GM18909 (cell line): ENCODE measurements at regions not wholly inside any gene's neighbourhood (a gene's known extent, or its start where the extent isn't known, plus 50 kb on each side); places are given as distances from the start of the nearest gene placed in this dataset.

ENCODE experiments used
- ATAC-seq: cut with Tn5 transposase; IDR thresholded peaks from one replicate; pipeline ENCODE4 v1.9.1; 2021; ENCODE audit warnings: mild to moderate bottlenecking; ENCODE audit not compliant: unreplicated experiment, poor library complexity

DNA sequence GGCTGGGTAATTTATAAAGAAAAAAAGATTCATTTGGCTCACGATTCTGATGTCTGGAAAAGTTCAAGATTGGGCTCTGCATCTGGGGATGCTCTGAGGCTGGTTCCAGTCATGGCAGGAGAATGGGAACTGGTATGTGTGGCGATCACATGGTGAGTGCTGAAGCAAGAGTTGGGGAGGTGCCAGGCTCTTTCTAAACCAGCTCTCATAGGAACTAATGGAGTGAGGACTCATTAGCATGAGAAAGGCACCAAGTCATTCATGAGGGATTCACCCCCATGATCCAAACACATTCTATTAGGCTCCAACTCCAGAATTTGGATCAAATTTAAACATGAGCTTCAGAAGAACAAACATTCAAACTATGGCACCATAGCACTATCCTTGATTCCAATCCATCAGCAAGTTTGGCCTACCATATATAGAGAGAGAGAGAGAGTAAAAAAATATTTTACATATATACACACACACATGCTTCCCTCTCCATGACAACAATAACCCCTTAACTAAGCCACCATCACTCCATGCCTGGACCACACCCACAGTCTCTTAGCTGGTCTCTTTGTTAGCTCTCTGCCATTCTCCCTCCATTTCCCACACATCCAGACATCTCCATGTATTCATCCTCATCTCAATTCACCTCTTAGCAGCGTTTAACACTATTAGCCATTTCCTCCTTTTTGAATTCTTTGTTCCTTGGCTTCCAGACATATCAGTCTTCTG is 57.9 kb downstream of the NPY start:
- ATAC-seq: no peak

DNA sequence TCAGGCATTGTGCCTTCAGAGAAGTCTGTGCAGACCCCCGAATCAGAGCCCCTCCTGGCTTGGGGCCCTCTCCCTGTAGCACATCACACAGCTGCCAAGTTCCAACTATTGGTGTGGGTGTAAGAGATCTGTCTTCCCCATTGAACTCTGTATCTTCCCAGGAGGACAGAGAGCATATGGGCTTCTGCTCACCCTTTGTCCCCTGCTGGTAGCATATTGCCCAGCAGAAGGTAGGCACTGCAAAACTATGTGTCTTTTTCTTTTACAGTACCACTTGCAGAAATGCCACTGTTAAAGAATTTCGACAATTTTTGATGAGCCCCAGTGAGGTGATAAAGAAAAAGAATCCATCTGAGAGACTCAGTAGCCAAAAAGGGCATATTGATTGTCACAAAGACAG is 59.6 kb downstream of the NPY start:
- no peak for ATAC-seq

DNA sequence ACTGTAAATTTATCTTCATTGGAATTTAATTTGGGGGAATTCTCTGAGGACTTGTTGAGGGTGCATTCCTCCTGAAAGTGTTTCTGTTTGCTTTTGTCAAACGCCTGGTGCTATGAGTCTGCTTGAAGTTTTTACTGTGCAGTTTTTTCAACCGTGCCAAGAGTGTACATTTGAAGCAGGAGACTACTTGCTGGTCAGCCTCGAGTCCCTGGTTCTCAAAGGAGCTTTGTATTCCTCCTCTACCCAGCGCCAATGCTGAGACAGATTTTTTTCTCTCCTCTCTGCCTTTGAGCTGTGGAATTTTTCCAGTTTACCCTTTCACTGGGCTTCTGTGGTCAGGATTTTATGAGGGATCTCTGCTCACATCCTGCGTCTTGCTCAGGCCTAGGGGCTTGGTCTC is 62.1 kb downstream of the NPY start:
- ATAC-seq: no peak

DNA sequence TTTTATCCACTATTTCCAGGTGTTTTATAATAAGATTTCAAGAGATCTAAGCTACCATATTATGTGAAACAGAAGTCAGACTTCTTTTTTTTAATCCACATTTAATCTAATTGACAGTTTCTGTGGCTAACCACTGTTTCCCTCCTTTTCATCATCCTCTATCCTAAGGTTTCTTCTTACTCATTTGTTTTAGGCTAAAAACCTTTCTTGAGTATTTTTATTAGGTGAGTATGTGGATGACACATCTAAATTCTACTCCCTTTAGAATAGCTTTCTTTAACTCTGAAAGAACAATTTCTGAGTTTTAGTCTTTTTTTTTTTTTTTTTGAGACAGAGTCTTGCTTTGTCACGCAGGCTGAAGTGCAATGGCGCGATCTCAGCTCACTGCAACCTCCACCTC is 62.7 kb downstream of the NPY start:
- ATAC-seq: no peak

GRCh38 chr7:24349339-24349738 is 65.3 kb downstream of the NPY start:
- no peak for ATAC-seq

- ATAC-seq: no peak
Observed at GRCh38 chr7:24354456-24354855, 70.5 kb downstream of the NPY start.

- ATAC-seq: no peak
Observed at GRCh38 chr7:24356718-24357386, 72.9 kb downstream of the NPY start.

DNA sequence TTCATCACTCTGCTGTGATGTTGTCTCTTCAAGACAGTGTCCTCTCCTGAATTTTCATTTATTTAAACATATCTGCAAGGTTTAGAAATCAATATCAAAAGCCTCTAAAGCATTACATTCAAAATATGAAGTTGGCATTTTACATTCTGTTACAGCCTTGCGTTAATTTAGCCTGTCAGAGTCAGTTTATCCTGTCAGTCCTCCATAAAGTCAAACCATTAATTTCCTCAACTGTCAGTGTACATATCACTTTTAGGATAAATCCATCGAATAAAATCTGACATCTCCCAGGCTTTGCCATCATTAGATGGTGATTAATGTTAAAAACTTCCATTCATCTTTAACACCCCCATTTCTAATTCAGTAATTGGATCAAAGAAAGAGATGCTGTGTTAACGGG is 77.0 kb downstream of the NPY start:
- ATAC-seq: no peak

DNA sequence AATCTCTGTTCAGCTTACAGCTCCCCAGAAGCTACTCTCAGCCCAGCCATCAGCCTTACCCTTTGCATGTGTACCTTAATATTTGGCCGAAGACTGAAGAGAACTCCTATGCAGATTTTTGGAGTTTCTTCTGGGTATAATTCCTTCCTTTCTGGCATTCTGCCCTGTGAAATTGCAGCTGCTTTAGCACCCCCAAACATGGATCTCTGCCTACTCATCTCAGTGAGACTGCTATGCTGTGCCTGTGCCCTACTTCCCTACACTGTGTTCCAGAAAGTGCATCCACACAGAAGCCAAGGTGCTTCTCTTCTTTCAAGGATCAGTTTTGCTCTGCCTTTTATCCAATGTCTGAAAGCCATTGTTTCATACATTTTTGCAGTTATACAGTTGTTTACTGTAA is 81.6 kb downstream of the NPY start:
- no peak for ATAC-seq

DNA sequence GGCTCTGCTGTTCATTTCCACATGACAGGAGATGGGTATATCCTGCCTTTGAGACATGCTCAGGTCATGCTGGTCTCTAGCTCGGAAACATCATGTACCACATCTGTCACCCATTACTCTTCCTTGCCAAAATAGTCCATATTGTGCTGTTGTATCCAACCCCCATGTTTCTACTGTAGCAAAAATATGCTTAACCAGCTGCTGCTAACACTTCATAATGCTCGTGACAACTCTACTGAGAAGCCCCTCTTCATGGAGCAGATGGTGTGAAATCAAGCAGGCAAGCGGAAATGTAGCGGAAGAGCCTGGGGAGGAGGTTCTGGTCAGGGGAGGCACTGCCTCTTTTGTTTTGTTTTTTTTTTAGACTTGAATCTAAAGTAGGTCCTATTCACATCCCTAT is 82.9 kb downstream of the NPY start:
- no peak for ATAC-seq

DNA sequence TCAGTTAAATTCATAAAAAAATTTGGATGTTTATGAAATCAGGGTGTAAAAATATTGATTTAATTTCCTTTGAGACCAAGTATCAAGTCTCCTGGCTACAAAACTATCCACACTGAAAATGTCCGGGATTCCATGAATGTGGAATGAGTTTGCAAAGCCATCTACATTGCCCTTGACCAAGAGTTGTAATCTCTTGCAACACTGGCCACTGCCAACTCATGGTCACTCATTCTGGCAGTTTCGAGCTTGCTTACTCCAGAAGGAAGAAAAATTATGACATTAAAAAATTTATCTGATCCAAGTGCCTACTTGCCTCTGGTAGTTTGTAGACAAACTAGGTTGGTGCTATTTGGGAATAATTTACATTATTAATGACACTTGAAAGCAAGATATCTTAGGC is 84.2 kb downstream of the NPY start:
- ATAC-seq: no peak

GRCh38 chr7:24370541-24370940 is 86.6 kb downstream of the NPY start:
- ATAC-seq: no peak

DNA sequence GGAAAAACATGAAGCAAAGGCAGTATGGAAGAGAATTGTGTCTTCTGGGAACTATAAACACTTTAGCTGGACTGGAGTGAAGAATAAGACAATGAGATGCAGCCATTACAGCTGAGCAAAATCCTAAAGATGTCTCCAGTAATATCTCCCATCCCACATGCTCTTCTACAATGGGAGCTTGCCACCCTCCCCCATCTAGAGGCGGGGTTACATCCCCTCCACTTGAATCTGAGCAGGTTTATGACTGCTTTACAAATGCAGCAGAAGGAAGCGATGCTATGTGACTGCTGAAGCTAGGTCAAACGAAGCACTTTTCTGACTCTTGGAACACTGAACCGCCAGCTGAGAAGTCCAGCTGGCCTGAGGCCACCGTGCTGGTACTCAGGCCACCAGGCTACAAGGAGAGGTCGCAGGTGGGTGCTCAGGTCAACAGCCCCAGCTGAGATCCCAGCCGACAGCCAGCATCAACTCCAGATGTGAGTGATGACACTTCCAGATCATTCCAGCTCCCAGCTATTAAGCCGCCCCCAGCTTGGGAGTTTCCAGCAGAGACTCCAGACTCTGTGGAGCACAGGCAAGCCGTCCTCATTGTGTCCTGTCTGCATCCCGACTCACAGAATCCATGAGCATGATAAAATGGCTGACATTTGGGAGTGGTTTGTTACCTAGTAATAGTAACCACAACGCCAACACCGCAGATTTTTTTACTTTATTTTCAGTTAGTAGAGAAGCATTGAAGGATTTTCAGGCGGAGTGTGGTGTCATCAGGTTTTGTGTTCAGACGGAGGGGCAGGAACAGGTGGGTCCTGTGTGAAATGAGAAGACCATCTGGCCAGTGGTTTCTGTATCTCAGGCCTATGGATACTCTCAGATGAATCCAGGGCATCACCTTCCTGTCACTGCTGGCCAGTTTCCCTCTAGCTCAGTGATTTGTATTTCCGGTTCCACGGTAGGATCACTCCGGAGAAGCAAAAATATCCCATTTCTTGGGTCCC is 89.3 kb downstream of the NPY start:
- ATAC-seq: no peak

DNA sequence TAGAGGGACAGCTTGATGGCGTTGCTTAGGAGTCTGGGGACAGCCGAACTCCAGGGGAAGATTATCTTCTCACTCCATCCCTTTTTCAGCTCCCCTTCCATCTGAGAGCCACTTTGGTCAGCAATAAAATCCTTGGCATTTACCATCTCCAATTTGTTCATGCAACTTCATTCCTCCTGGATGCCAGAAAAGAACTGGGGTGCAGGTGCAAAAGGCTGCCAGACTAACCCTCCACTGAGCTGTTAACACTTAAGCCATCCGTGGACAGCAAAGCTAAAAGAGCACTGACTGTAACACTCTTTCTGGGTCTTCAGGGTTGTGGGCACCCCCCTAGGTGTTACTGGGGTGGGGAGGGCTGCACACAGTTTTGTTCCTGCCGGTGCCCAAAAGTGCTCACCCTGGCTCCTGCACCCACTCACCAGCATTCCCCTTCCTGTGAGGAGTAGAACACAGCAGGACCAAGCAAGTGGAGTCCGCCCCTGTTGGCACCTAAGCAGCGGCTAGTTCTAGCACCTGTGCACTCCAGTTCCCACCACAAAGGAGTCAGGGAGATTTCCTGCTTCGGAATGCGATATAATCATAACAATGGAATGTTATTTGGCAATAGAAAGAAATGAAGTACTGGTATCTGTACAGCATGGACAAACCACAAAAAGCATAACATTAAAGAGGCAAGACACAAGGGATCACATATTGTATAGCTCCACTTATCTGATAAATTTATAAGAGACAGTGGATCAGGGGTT is 95.1 kb downstream of the NPY start:
- ATAC-seq: no peak

DNA sequence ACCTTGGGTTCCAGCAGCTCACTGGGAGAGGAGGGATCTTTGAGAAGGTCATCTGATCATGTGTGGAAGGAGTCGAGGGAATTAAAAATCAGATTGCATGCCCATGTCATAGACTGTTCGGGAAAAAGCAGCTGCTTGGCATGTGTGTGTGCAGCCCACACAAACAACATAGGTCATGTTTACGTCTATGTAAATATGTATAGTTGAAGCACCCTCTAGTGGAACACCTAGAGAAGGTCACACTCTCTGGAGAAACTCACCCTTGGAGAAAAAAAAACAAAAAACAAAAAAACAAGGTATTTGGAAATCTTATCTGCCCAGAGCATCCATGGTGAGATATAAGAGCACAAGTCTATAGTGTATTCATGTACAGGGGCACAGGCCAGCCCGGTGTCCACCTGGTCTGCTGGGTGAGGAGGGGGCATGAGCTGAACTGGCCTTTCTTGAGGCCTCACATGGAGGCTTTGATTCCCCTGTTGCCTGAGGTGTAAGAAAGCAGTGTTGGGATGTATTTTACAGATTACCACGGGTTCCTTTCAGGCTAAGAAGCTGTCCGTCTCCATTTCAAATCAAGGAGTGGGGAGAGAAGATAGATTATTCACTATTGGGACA is 98.0 kb downstream of the NPY start:
- ATAC-seq: peak; percentile 68

DNA sequence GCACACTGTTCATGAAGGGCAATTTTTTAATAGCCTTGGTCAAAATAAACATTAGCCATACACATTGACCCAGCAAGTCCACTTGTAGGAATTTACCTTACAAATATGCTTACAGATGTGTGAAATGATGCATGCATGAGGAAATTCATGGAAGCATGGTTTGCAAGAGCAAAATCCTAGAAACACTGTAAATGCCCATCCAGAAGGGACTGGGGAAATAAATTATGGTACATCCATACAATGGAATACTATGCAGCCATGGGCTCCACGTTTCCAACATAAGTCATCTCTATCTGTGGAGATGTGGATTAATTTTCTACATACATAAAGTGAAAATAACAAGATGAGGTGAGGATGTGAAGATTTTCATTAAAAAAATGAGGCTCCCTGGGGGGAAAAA is 99.1 kb downstream of the NPY start:
- ATAC-seq: no peak

DNA sequence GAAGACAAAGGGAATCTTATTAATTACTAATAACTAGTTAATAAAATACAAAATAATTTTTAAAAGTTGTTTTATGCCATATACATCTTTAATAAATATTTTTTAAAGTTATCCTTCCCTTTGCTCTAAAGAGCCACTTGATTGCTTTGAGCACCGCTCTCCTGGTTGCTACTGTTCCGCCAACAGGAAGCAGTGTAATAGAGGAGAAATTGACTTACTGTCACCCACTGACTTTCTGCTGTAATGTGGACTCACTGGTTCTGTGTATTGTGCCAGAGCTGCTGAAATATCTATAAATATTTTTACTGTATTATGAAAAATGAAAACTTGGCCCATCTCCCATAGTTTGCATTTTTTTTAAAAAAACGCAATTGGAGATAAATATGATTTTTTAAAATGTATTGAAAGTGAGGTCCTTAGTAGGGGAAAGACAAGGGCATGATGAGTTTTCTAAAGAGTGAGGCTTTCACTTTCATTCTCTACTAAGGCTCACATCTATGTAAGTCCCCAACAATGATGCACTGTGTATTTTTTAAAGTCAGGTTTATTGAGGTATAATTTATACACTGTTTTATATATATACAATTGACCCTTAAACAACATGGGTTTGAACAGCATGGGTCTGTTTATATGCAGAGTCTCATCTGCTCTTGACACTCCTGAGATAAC is 100.5 kb downstream of the NPY start:
- peak; percentile 59 for ATAC-seq

DNA sequence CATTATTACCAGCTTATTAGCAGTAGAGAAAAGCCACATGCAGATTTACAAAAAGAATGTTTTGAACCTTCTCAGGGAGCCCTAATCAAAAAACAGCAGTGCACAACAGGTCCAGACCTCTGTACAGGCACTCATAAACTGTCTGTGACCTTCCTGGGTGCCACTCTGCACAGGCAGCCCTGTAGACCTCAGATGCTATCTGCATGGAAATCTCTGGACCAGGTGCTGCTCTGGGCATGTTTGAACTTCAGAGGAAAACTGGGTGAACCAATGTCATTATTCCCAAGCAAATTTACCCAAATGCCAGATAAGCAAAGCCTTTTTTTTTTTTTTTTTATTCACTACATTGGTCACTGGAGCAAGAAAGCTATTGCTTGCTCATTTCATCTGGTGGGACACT is 104.2 kb downstream of the NPY start:
- ATAC-seq: no peak

GRCh38 chr7:24390376-24391157 is 106.6 kb downstream of the NPY start:
- no peak for ATAC-seq
